HG03432 (cell line): ENCODE measurements at regions not wholly inside any gene's neighbourhood (a gene's known extent, or its start where the extent isn't known, plus 50 kb on each side); places are given as distances from the start of the nearest gene placed in this dataset.
A peak's percentile ranks its signal among the peaks of the same experiment; 100 is the strongest.

Experiments
- ATAC-seq: cut with Tn5 transposase; IDR thresholded peaks from one replicate; pipeline ENCODE4 v1.9.1; 2021; ENCODE audit warnings: mild to moderate bottlenecking, moderate library complexity; ENCODE audit not compliant: unreplicated experiment

DNA sequence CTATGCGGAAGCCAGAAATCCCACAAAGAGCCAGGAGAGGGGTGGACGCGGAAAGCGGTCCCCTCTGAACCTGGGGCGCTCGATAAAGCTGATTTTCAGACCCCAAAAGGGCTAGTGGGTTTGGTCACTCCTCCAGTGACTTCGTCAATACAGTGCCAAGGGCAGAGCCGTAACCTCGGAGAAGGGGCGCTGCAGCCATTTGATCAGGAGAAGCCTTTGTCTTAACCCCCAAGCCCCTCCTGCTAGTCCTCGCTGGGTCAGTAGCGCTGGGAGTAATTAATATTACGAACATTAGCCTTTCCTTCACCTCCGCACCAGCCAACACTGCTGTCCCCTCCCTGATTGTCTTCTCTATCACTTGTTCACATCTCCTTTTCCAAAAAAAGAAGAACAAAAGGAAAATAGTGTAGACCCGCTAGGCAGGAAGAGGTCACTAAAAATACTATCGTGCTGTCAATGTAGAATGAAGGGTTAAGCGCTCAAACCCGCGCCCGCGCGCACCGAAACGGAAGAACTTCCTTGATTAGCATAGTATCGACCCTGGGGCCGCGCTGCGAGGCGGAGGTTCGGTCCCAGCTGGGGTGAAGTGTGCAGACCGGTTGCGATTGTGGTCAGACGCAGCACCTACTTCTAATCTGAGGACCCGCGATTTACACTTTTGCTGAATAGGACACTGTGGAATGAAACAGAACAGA, 63.2 kb upstream of the MAPRE2 start:
- peak; percentile 39 for ATAC-seq

DNA sequence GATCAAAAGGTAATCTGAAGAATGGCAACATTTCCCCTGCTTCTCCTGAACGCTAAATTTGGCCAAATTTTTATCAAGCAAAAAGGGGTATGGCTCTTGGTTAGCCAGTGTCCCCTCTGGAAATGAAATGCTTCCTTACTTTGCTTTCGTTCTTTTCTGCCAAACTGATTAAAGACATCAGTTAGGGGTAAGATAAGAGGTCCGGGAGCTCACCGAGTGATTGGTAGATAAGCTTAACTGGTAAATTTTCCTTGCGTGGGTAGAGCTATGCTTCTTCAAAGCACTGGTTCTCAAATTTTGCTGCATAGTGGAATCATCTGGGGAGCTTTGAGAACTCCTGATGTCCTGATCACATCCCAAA, 62.7 kb upstream of the MAPRE2 start:
- ATAC-seq: no peak

DNA sequence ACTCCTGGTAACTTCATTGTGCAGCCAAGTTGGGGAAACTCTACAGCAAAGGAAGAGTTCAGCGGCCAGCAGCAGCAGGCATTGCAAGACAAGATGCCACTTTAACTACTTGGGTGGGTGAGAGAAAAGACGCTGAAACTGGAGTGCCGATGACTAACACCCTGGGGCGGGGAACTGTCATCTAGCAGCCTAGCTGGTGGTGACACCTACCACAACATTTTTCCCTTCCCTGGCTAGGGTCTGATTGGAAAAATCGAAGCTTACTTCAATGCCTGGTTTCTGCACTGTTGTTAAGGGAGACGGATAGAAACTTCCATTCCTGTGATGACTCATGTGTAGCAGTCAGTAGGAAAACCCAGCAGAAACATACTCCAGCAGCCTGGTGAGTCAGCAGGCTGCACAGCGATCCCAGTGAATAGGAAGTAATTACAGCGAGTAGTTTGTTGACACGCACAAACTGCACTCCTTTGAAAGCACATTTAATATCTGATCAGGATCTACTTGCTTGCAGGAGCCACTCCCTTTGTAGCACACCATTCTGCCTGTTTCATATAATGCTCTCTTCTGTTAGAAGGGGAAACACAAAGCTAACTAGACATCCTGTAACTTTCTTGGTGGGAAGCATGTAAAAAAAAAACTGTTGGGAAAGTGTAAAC, 62.1 kb upstream of the MAPRE2 start:
- peak; percentile 50 for ATAC-seq

DNA sequence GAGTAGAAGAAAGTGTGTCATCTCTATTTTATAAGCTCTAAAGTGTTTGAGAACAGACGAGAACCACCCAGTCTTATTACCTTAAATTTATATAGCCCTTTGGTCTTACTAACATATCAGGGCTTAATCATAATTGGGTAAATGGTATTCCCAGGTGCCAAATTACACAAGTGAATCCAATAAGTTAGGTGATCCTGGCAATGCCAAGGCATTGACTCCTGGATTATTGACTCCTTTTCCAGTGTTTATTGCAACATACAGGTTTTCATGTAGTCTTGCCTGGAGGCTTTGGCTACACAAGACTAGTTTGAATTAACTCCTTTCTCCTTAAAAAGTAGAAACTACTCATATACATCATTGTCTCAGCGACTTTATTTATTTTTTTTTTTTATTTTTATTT, 59.7 kb upstream of the MAPRE2 start:
- no peak for ATAC-seq

DNA sequence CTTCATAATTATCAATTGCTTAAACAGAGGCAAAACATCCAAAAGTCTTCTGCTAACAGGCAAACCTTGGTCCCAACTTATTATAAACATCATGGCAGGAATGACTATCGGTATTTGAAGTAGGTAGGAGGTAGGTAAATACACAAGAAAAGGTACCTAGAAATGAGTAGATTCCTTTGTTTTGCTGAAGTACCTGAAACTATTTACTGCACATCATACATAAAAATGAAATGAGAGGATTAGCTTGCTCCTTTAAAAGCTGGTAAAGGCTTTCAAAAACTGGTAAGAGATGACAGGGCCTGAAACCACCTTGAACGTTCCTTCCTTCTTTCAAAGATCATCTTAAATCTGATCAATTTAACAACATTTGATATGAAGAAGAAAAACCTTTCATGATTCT, 55.2 kb upstream of the MAPRE2 start:
- ATAC-seq: no peak

DNA sequence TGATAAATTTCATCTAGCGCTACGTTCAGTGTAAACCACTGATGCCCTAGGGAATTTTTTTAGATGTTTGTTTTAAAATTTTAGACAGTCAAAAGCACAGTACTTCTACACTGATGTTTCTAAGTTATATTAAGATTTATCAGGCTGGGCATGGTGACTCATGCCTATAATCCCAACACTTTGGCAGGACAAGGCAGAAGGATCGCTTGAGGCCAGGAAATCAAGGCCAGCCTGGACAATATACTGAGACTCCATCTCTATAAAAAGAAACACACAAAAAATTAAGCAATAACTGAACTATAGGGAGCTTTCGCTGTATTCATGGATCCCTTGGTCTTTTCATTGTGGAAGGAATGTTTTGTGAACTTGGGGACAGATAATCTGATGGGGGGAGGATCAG, 50.6 kb upstream of the MAPRE2 start:
- ATAC-seq: no peak

DNA sequence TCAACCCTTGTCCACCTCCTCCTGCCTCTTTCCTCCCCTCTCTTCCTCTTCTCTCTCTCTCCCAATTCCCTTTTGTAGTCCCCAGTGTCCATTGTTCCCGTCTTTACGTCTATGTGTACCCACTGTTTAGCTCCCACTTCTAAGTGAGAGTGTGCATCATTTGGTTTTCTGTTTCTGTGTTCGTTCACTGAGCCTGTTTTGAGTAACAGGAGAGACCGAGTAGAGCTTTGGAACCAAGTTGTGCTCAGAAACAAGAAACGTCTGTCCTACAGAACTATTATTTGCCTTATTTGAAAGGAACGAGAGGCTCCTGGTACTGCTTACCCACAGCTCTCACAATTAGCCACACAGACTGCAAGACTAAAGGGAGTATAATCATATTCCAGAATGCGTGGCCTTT, 50.1 kb upstream of the MAPRE2 start:
- ATAC-seq: no peak
